ENCODE measurements at regions not wholly inside any gene's neighbourhood (a gene's known extent, or its start where the extent isn't known, plus 50 kb on each side); places are given as distances from the start of the nearest gene placed in this dataset.

GRCh38 chr2:860259-860855 is 90.3 kb upstream of the SNTG2 start:
- TF ChIP-seq POLR2AphosphoS5 (IDR thresholded peaks at IDR 0.05; ENCODE audit: low read depth, low read length) (no peak), CTCF (IDR thresholded peaks at IDR 0.05) (no peak; the same call in 1 of the 2 replicates), REST (IDR thresholded peaks at IDR 0.05; ENCODE audit: insufficient read depth in 1 of 2, low read depth in 2 of 2, low read length in 1 of 2) (no peak), SIN3A (IDR thresholded peaks at IDR 0.05; ENCODE audit: borderline replicate concordance, insufficient read depth, low read depth, low read length) (no peak), TCF7L2 (IDR thresholded peaks at IDR 0.05; ENCODE audit: low read depth, low read length) (no peak)
